Effector memory CD4-positive, alpha-beta T cell (primary cell): ENCODE measurements at regions not wholly inside any gene's neighbourhood (a gene's known extent, or its start where the extent isn't known, plus 50 kb on each side); places are given as distances from the start of the nearest gene placed in this dataset.

Experiments
- DNase-seq, 3 donors: peaks; one replicate each; pipeline ENCODE4 v3.0.0-alpha.2; 2020
- H3K27ac ChIP-seq: 2 replicates; pipeline ENCODE4 v1.7.0; 2013; ENCODE audit warnings: mild to moderate bottlenecking, low read length, moderate library complexity; ENCODE audit not compliant: insufficient read depth, poor library complexity, severe bottlenecking
- H3K27me3 ChIP-seq: replicated peaks from 2 replicates; pipeline ENCODE4 v1.7.0; 2013; ENCODE audit warnings: mild to moderate bottlenecking, low read length; ENCODE audit not compliant: insufficient read depth, control insufficient read depth, poor library complexity, severe bottlenecking
- H3K36me3 ChIP-seq: 2 replicates; pipeline ENCODE4 v1.7.0; 2013; ENCODE audit warnings: mild to moderate bottlenecking, low read length, moderate library complexity; ENCODE audit not compliant: control insufficient read depth, insufficient read depth
- H3K4me1 ChIP-seq: 2 replicates; pipeline ENCODE4 v1.7.0; 2013; ENCODE audit warnings: low read length, mild to moderate bottlenecking; ENCODE audit not compliant: control insufficient read depth, insufficient read depth, poor library complexity, severe bottlenecking
- H3K4me3 ChIP-seq: 2 replicates; pipeline ENCODE4 v1.7.0; 2013; ENCODE audit warnings: low read length, low read depth, mild to moderate bottlenecking; ENCODE audit not compliant: insufficient read depth, poor library complexity, severe bottlenecking
- H3K9me3 ChIP-seq: 2 replicates; pipeline ENCODE4 v1.7.0; 2013; ENCODE audit warnings: mild to moderate bottlenecking, low read length, moderate library complexity; ENCODE audit not compliant: control insufficient read depth

- H3K36me3 ChIP-seq: no peaks in the 10 kb centered on the region
- peaks cover 3% of the 10 kb centered on the region for H3K27me3 ChIP-seq
Measured at GRCh38 chr15:79172801-79173460, 82.4 kb upstream of the RASGRF1 start.

GRCh38 chr15:79172032-79172481, 81.5 kb upstream of the RASGRF1 start:
- H3K4me1 ChIP-seq: no peaks in the 10 kb centered on the region
- DNase-seq: no peak
- H3K9me3 ChIP-seq: no peaks in the 10 kb centered on the region
- H3K27me3 ChIP-seq: peaks cover 3% of the 10 kb centered on the region
- H3K36me3 ChIP-seq: no peaks in the 10 kb centered on the region
- no peak overlapping the region for H3K27ac ChIP-seq
- H3K4me3 ChIP-seq: no peak overlapping the region

More at GRCh38 chr15:79172801-79173460, 82.4 kb upstream of the RASGRF1 start:
- DNase-seq: no peak
- Histone ChIP-seq H3K4me1 (no peaks in the 10 kb centered on the region), H3K9me3 (no peaks in the 10 kb centered on the region), H3K27ac (no peak overlapping the region), H3K4me3 (no peak overlapping the region)

GRCh38 chr15:79171320-79172031, 80.9 kb upstream of the RASGRF1 start:
- H3K4me1 ChIP-seq: no peaks in the 10 kb centered on the region
- no peaks in the 10 kb centered on the region for H3K9me3 ChIP-seq
- no peaks in the 10 kb centered on the region for H3K36me3 ChIP-seq
- no peak for DNase-seq
- no peak overlapping the region for H3K4me3 ChIP-seq
- H3K27me3 ChIP-seq: peaks cover 6% of the 10 kb centered on the region
- H3K27ac ChIP-seq: no peak overlapping the region

GRCh38 chr15:79170256-79170664, 79.7 kb upstream of the RASGRF1 start:
- H3K4me3 ChIP-seq: no peak overlapping the region
- no peaks in the 10 kb centered on the region for H3K36me3 ChIP-seq
- DNase-seq: no peak
- no peaks in the 10 kb centered on the region for H3K4me1 ChIP-seq
- H3K27ac ChIP-seq: no peak overlapping the region
- H3K9me3 ChIP-seq: no peaks in the 10 kb centered on the region
- H3K27me3 ChIP-seq: peaks cover 6% of the 10 kb centered on the region

- Histone ChIP-seq H3K27me3 (peaks cover 3% of the 10 kb centered on the region), H3K9me3 (no peaks in the 10 kb centered on the region), H3K4me1 (no peaks in the 10 kb centered on the region), H3K4me3 (no peak overlapping the region), H3K36me3 (no peaks in the 10 kb centered on the region), H3K27ac (no peak overlapping the region)
- no peak for DNase-seq
Measured at GRCh38 chr15:79169526-79170133, 79.0 kb upstream of the RASGRF1 start.

GRCh38 chr15:79168922-79169456, 78.4 kb upstream of the RASGRF1 start:
- H3K27ac ChIP-seq: no peak overlapping the region
- H3K4me3 ChIP-seq: no peak overlapping the region
- H3K36me3 ChIP-seq: no peaks in the 10 kb centered on the region
- DNase-seq: no peak
- H3K9me3 ChIP-seq: no peaks in the 10 kb centered on the region
- H3K4me1 ChIP-seq: no peaks in the 10 kb centered on the region
- H3K27me3 ChIP-seq: peaks cover 3% of the 10 kb centered on the region

GRCh38 chr15:79167776-79168175, 77.2 kb upstream of the RASGRF1 start:
- Histone ChIP-seq H3K36me3 (no peaks in the 10 kb centered on the region), H3K9me3 (no peaks in the 10 kb centered on the region), H3K27ac (no peak overlapping the region), H3K27me3 (peaks cover 3% of the 10 kb centered on the region), H3K4me3 (no peak overlapping the region), H3K4me1 (no peaks in the 10 kb centered on the region)
- DNase-seq: no peak

GRCh38 chr15:79166311-79166955, 75.9 kb upstream of the RASGRF1 start:
- Histone ChIP-seq H3K27ac (no peak overlapping the region), H3K27me3 (peaks cover 3% of the 10 kb centered on the region), H3K36me3 (no peaks in the 10 kb centered on the region), H3K9me3 (no peaks in the 10 kb centered on the region), H3K4me3 (no peak overlapping the region), H3K4me1 (no peaks in the 10 kb centered on the region)
- no peak for DNase-seq

GRCh38 chr15:79164465-79164864, 73.9 kb upstream of the RASGRF1 start:
- Histone ChIP-seq H3K36me3 (no peaks in the 10 kb centered on the region), H3K9me3 (no peaks in the 10 kb centered on the region), H3K4me3 (no peak overlapping the region), H3K27ac (no peak overlapping the region), H3K4me1 (no peaks in the 10 kb centered on the region), H3K27me3 (peaks cover 3% of the 10 kb centered on the region)
- no peak for DNase-seq
